Lower lobe of right lung (tissue), 2 donors: ENCODE measurements at regions not wholly inside any gene's neighbourhood (a gene's known extent, or its start where the extent isn't known, plus 50 kb on each side); places are given as distances from the start of the nearest gene placed in this dataset.

Experiments
- ATAC-seq, 2 donors: fragments of 200-7000 bp; cut with Tn5 transposase; one replicate each; pipeline ENCODE4 v1.9.1; 2020 to 2022; ENCODE audit warnings: mild to moderate bottlenecking in 2 of 2, moderate library complexity in 2 of 2
- DNase-seq: peaks from one replicate; pipeline ENCODE4 v3.0.0-alpha.2; 2020
- H3K27ac ChIP-seq: fragments of 200-600 bp; one replicate; pipeline ENCODE4 v1.8.0; 2022
- H3K27me3 ChIP-seq: fragments of 200-600 bp; one replicate; pipeline ENCODE4 v1.8.0; 2022; ENCODE audit warnings: low read depth
- H3K36me3 ChIP-seq: fragments of 200-600 bp; one replicate; pipeline ENCODE4 v1.8.0; 2022; ENCODE audit warnings: mild to moderate bottlenecking
- H3K4me1 ChIP-seq: fragments of 200-600 bp; one replicate; pipeline ENCODE4 v1.8.0; 2022
- H3K4me3 ChIP-seq: fragments of 200-600 bp; one replicate; pipeline ENCODE4 v1.8.0; 2022; ENCODE audit warnings: mild to moderate bottlenecking
- H3K9me3 ChIP-seq: fragments of 200-600 bp; one replicate; pipeline ENCODE4 v1.8.0; 2022
- CTCF ChIP-seq: fragments of 200-600 bp; IDR thresholded peaks from one replicate; pipeline ENCODE4 v1.8.0; 2022; ENCODE audit warnings: antibody characterized with exemption, mild to moderate bottlenecking
- intact Hi-C: fragments of 100-400 bp; cut with DNase I; formaldehyde crosslinking; loops from one replicate; pipeline ENCODE4 v1.11.0; 2022
- donor health status: DM: no; HTN: yes; CAD: no; lungs with severe emphysema.

- TF ChIP-seq CTCF = no peak
Measured at GRCh38 chr13:73748404-73748803, 385.8 kb downstream of the KLF12 start.

GRCh38 chr13:73745190-73745589 lies 389.0 kb downstream of the KLF12 start:
- TF ChIP-seq CTCF = no peak
- ATAC-seq (no peak), DNase-seq (no peak)
- intact Hi-C loops = no loop called here
- Histone ChIP-seq H3K4me1 (no peaks in the 10 kb centered on the region), H3K27me3 (no peaks in the 10 kb centered on the region), H3K27ac (no peak overlapping the region), H3K36me3 (no peaks in the 10 kb centered on the region), H3K4me3 (no peak overlapping the region), H3K9me3 (no peaks in the 10 kb centered on the region)

More at GRCh38 chr13:73748404-73748803, 385.8 kb downstream of the KLF12 start:
- no peak for DNase-seq
- H3K27ac ChIP-seq = no peak overlapping the region
- H3K27me3 ChIP-seq = no peaks in the 10 kb centered on the region
- H3K9me3 ChIP-seq = no peaks in the 10 kb centered on the region
- H3K4me1 ChIP-seq = no peaks in the 10 kb centered on the region
- no peaks in the 10 kb centered on the region for H3K36me3 ChIP-seq
- intact Hi-C loops = no loop called here
- no peak overlapping the region for H3K4me3 ChIP-seq
- ATAC-seq = no peak

- no peaks in the 10 kb centered on the region for H3K9me3 ChIP-seq
- no peak for DNase-seq
- no peak overlapping the region for H3K27ac ChIP-seq
- TF ChIP-seq CTCF = no peak
- no peak overlapping the region for H3K4me3 ChIP-seq
- no peaks in the 10 kb centered on the region for H3K27me3 ChIP-seq
- H3K4me1 ChIP-seq = no peaks in the 10 kb centered on the region
- no peak for ATAC-seq
- no peaks in the 10 kb centered on the region for H3K36me3 ChIP-seq
- intact Hi-C loops = no loop called here
Measured at GRCh38 chr13:73742982-73743381, 391.2 kb downstream of the KLF12 start.

- no peaks in the 10 kb centered on the region for H3K27me3 ChIP-seq
- DNase-seq = no peak
- ATAC-seq = no peak
- no peaks in the 10 kb centered on the region for H3K36me3 ChIP-seq
- no peak overlapping the region for H3K4me3 ChIP-seq
- no peak overlapping the region for H3K27ac ChIP-seq
- intact Hi-C loops = no loop called here
- no peaks in the 10 kb centered on the region for H3K4me1 ChIP-seq
- TF ChIP-seq CTCF = no peak
- no peaks in the 10 kb centered on the region for H3K9me3 ChIP-seq
Measured at GRCh38 chr13:73741742-73742141, 392.5 kb downstream of the KLF12 start.

GRCh38 chr13:73741111-73741510 lies 393.1 kb downstream of the KLF12 start:
- no peak overlapping the region for H3K4me3 ChIP-seq
- H3K9me3 ChIP-seq = no peaks in the 10 kb centered on the region
- intact Hi-C loops = no loop called here
- DNase-seq = no peak
- no peaks in the 10 kb centered on the region for H3K4me1 ChIP-seq
- H3K36me3 ChIP-seq = no peaks in the 10 kb centered on the region
- no peak for ATAC-seq
- no peaks in the 10 kb centered on the region for H3K27me3 ChIP-seq
- H3K27ac ChIP-seq = no peak overlapping the region
- no peak for TF ChIP-seq CTCF

- TF ChIP-seq CTCF = no peak
- no peak overlapping the region for H3K4me3 ChIP-seq
- intact Hi-C loops = no loop called here
Measured at GRCh38 chr13:73740666-73741065, 393.5 kb downstream of the KLF12 start.

More at GRCh38 chr13:73740666-73741065, 393.5 kb downstream of the KLF12 start:
- Histone ChIP-seq H3K27me3 (no peaks in the 10 kb centered on the region), H3K36me3 (no peaks in the 10 kb centered on the region), H3K27ac (no peak overlapping the region), H3K4me1 (no peaks in the 10 kb centered on the region), H3K9me3 (no peaks in the 10 kb centered on the region)
- ATAC-seq (peak in 1 of 2 donors; percentile 23), DNase-seq (no peak)
